CD4-positive, alpha-beta T cell (primary cell): ENCODE measurements at regions not wholly inside any gene's neighbourhood (a gene's known extent, or its start where the extent isn't known, plus 50 kb on each side); places are given as distances from the start of the nearest gene placed in this dataset.

Source experiments
- ATAC-seq: fragments of 200-7000 bp; cut with Tn5 transposase; one replicate; pipeline ENCODE4 v1.10.0; 2022; ENCODE audit warnings: mild to moderate bottlenecking; ENCODE audit not compliant: poor library complexity
- CTCF ChIA-PET: fragments of 350-600 bp; sonication (Branson Sonifier 250); formaldehyde crosslinking; loops from one replicate; lab custom pipeline; 2021; ENCODE audit warnings: antibody characterized with exemption, inconsistent platforms; lab: Charles Lee
- POLR2A ChIA-PET: fragments of 350-600 bp; sonication (Branson Sonifier 250); formaldehyde crosslinking; loops from one replicate; lab custom pipeline; 2021; ENCODE audit warnings: antibody characterized with exemption, inconsistent platforms; lab: Charles Lee
- DNase-seq, 14 experiments: peaks; one replicate each; pipeline ENCODE4 v3.0.0-alpha.2; 2013 to 2020; ENCODE audit warnings: mixed read lengths in 2 of 14
- H3K27ac ChIP-seq, 2 donors: one replicate each; pipeline versions ENCODE4 v1.5.1 to v1.7.0; 2013; ENCODE audit warnings: low read length in 2 of 2, low read depth in 1 of 2, mild to moderate bottlenecking in 1 of 2
- H3K27me3 ChIP-seq, 2 experiments: 1 replicate in 1 of 2; 2 replicates in 1 of 2; pipeline versions ENCODE4 v1.6.1 to v1.7.0; 2013; ENCODE audit warnings: low read length in 2 of 2, control low read depth in 1 of 2, mild to moderate bottlenecking in 1 of 2, moderate library complexity in 1 of 2; ENCODE audit not compliant: insufficient read depth in 2 of 2, control insufficient read depth in 1 of 2
- H3K36me3 ChIP-seq: one replicate; pipeline ENCODE4 v1.6.1; 2013; ENCODE audit warnings: low read length, control low read depth; ENCODE audit not compliant: insufficient read depth
- H3K4me1 ChIP-seq: one replicate; pipeline ENCODE4 v1.6.1; 2013; ENCODE audit warnings: low read length, control low read depth; ENCODE audit not compliant: insufficient read depth
- H3K4me3 ChIP-seq: one replicate; pipeline ENCODE4 v1.5.1; 2013; ENCODE audit warnings: mild to moderate bottlenecking, low read length, moderate library complexity
- H3K9me3 ChIP-seq, 2 experiments: 1 replicate in 1 of 2; 2 replicates in 1 of 2; pipeline versions ENCODE4 v1.6.1 to v1.7.0; 2013; ENCODE audit warnings: low read length in 2 of 2, mild to moderate bottlenecking in 2 of 2, control low read depth in 1 of 2, moderate library complexity in 1 of 2; ENCODE audit not compliant: control insufficient read depth in 1 of 2, insufficient read depth in 1 of 2
- H3K27ac Mint-ChIP-seq: one replicate; pipeline ENCODE4 v1.8.0; 2020; ENCODE audit warnings: mixed read lengths
- H3K27me3 Mint-ChIP-seq: one replicate; pipeline ENCODE4 v1.8.0; 2021; ENCODE audit warnings: mixed read lengths
- H3K36me3 Mint-ChIP-seq: one replicate; pipeline ENCODE4 v1.8.0; 2021; ENCODE audit warnings: low read depth, mixed read lengths
- H3K4me1 Mint-ChIP-seq: one replicate; pipeline ENCODE4 v1.8.0; 2021; ENCODE audit warnings: low read depth, mixed read lengths
- H3K4me3 Mint-ChIP-seq: one replicate; pipeline ENCODE4 v1.8.0; 2020; ENCODE audit warnings: mild to moderate bottlenecking, mixed read lengths
- H3K9me3 Mint-ChIP-seq: one replicate; pipeline ENCODE4 v1.8.0; 2020; ENCODE audit warnings: mixed read lengths
- intact Hi-C, 2 experiments: fragments of 100-400 bp; cut with DNase I in 1 of 2; cut with micrococcal nuclease in 1 of 2; formaldehyde crosslinking; loops; one replicate each; pipeline versions ENCODE4 v1.15.1 to v1.9.0; 2023 to 2025; cut with DNase I, micrococcal nuclease
- TF ChIP-seq, protein P1 (sequence below): fragments of 200-600 bp; IDR thresholded peaks from one replicate; pipeline ENCODE4 v1.8.0; 2022; ENCODE audit warnings: antibody characterized with exemption, mild to moderate bottlenecking

GRCh38 chr5:174293006-174293405 lies 247.5 kb downstream of the NSG2 start:
- intact Hi-C loops, result no loop called here
- Histone ChIP-seq H3K36me3 (no peaks in the 10 kb centered on the region), H3K27me3 (no peaks in the 10 kb centered on the region), H3K4me3 (no peak overlapping the region), H3K27ac (no peak overlapping the region), H3K9me3 (peaks cover 0 to 10% of the 10 kb centered on the region in 2 experiments), H3K4me1 (no peaks in the 10 kb centered on the region)
- POLR2A ChIA-PET, result no interaction called here
- CTCF ChIA-PET, result no interaction called here
- no peak for DNase-seq
- TF ChIP-seq, protein P1, sequence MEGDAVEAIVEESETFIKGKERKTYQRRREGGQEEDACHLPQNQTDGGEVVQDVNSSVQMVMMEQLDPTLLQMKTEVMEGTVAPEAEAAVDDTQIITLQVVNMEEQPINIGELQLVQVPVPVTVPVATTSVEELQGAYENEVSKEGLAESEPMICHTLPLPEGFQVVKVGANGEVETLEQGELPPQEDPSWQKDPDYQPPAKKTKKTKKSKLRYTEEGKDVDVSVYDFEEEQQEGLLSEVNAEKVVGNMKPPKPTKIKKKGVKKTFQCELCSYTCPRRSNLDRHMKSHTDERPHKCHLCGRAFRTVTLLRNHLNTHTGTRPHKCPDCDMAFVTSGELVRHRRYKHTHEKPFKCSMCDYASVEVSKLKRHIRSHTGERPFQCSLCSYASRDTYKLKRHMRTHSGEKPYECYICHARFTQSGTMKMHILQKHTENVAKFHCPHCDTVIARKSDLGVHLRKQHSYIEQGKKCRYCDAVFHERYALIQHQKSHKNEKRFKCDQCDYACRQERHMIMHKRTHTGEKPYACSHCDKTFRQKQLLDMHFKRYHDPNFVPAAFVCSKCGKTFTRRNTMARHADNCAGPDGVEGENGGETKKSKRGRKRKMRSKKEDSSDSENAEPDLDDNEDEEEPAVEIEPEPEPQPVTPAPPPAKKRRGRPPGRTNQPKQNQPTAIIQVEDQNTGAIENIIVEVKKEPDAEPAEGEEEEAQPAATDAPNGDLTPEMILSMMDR, result no peak
- Mint-ChIP-seq H3K4me3 (no peak overlapping the region), H3K27me3 (no peaks in the 10 kb centered on the region), H3K4me1 (no peaks in the 10 kb centered on the region), H3K9me3 (peaks cover 6% of the 10 kb centered on the region), H3K27ac (no peak overlapping the region), H3K36me3 (no peaks in the 10 kb centered on the region)
- ATAC-seq, result no peak

GRCh38 chr5:174293481-174293880 lies 248.0 kb downstream of the NSG2 start:
- POLR2A ChIA-PET, result no interaction called here
- H3K27me3 ChIP-seq, result no peaks in the 10 kb centered on the region
- DNase-seq, result no peak
- no peaks in the 10 kb centered on the region for H3K36me3 ChIP-seq
- Mint-ChIP-seq H3K9me3 (peaks cover 6% of the 10 kb centered on the region), H3K4me3 (no peak overlapping the region), H3K4me1 (no peaks in the 10 kb centered on the region), H3K27ac (no peak overlapping the region), H3K36me3 (no peaks in the 10 kb centered on the region), H3K27me3 (no peaks in the 10 kb centered on the region)
- H3K27ac ChIP-seq, result no peak overlapping the region
- H3K4me3 ChIP-seq, result no peak overlapping the region
- TF ChIP-seq, protein P1, result no peak
- ATAC-seq, result no peak
- CTCF ChIA-PET, result no interaction called here
- H3K4me1 ChIP-seq, result no peaks in the 10 kb centered on the region
- H3K9me3 ChIP-seq, result peaks cover 0 to 10% of the 10 kb centered on the region in 2 experiments
- intact Hi-C loops, result no loop called here

DNA sequence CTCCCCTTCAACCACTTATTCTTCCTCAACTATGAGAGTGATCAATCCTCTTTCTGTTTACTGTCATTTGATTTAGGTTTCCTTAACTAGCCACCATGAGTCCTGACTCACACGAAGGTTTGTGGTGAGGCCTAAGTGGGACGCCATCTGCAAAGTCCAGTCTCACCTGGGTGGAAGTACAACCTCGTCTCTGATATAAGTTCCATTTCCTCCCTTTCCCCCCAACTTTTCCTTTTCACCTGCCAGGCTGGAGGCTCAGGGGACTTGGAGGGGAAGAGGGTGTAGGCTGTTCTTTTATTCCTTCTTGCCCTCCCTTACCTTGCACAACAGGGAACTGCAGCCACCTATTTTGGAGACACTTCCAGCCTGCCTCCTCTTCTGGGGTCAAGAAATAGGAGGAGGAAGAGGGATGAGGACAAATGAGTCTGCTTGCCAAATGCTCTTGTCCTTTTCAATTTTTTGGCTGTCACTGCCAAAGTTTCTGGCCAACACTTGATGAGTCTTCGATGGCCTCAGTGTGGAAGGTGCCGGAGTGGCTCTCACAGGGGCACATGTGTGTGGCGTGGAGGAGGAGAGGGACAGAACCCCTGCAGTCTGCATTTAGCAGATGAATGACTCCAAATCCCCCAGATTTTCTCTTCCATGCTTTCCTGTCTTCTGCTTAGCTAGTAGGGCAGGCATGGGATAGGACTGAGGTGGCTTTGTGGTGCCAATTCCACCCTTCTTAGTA lies 249.6 kb downstream of the NSG2 start:
- Mint-ChIP-seq H3K27ac (no peak overlapping the region), H3K4me3 (no peak overlapping the region)
- POLR2A ChIA-PET, result no interaction called here

More for the DNA sequence above, 249.6 kb downstream of the NSG2 start:
- ATAC-seq, result no peak
- no peaks in the 10 kb centered on the region for H3K36me3 ChIP-seq
- H3K27me3 Mint-ChIP-seq, result peaks cover 5% of the 10 kb centered on the region
- DNase-seq, result no peak
- no peak overlapping the region for H3K4me3 ChIP-seq
- no peaks in the 10 kb centered on the region for H3K4me1 Mint-ChIP-seq
- H3K9me3 Mint-ChIP-seq, result peaks cover 3% of the 10 kb centered on the region
- intact Hi-C loops, result no loop called here
- CTCF ChIA-PET, result no interaction called here
- TF ChIP-seq, protein P1, result no peak
- no peaks in the 10 kb centered on the region for H3K4me1 ChIP-seq
- no peaks in the 10 kb centered on the region for H3K36me3 Mint-ChIP-seq
- peaks cover 0 to 10% of the 10 kb centered on the region in 2 experiments for H3K9me3 ChIP-seq
- H3K27ac ChIP-seq, result no peak overlapping the region
- no peaks in the 10 kb centered on the region for H3K27me3 ChIP-seq
